Uterus (tissue), 2 donors: ENCODE measurements at regions not wholly inside any gene's neighbourhood (a gene's known extent, or its start where the extent isn't known, plus 50 kb on each side); places are given as distances from the start of the nearest gene placed in this dataset.

Experiments used
- CTCF ChIP-seq, 4 experiments: fragments of 200-600 bp in 2 of 4; fragments of 450-650 bp in 2 of 4; sonication (generic) in 2 of 4; IDR thresholded peaks; one replicate each; pipeline ENCODE4 v1.5.1; 2016 to 2019; ENCODE audit warnings: antibody characterized with exemption in 4 of 4, mild to moderate bottlenecking in 2 of 4, moderate library complexity in 1 of 4
- POLR2A ChIP-seq, 2 donors: fragments of 450-650 bp; IDR thresholded peaks; one replicate each; pipeline ENCODE4 v1.6.1; 2016; ENCODE audit warnings: antibody characterized with exemption in 2 of 2, mild to moderate bottlenecking in 1 of 2, moderate library complexity in 1 of 2

- TF ChIP-seq CTCF (IDR thresholded peaks at IDR 0.05) = no peak
- no peak for TF ChIP-seq POLR2A (IDR thresholded peaks at IDR 0.05)
Observed at GRCh38 chr12:107394693-107395092, 290.9 kb upstream of the PWP1 start.
